ENCODE measurements at regions not wholly inside any gene's neighbourhood (a gene's known extent, or its start where the extent isn't known, plus 50 kb on each side); places are given as distances from the start of the nearest gene placed in this dataset.

GRCh38 chr13:30032263-30032662, 181.8 kb upstream of the UBL3 start:
- Histone ChIP-seq H3K79me2 (ENCODE audit: control insufficient read depth in 1 of 2, insufficient read depth in 2 of 2, low read length in 2 of 2) (no peaks in the 10 kb centered on the region; a peak in 1 of 4 replicates), H2BK12ac (ENCODE audit: low read depth, low read length) (no peak overlapping the region; the same call in 1 of the 2 replicates), H3K23me2 (ENCODE audit: low read depth, low read length) (no peaks in the 10 kb centered on the region; the same call in 1 of the 2 replicates), H3K4me1 (replicated peaks in 1 of 4; ENCODE audit: control insufficient read depth in 3 of 4, insufficient read depth in 4 of 4, low read length in 3 of 4) (no peaks in the 10 kb centered on the region), H2BK5ac (ENCODE audit: low read depth, low read length) (no peak overlapping the region), H3K27ac (ENCODE audit: low read depth, low read length) (no peak overlapping the region), H4K8ac (ENCODE audit: extremely low read depth, insufficient read depth, low read length) (no peak overlapping the region), H4K20me1 (replicated peaks in 1 of 2; ENCODE audit: control insufficient read depth in 1 of 2, insufficient read depth in 2 of 2, low read length in 2 of 2) (no peaks in the 10 kb centered on the region), H3K56ac (replicated peaks; ENCODE audit: insufficient read length, low read depth, low read length) (no peak overlapping the region), H3K27me3 (replicated peaks in 1 of 4; ENCODE audit: control insufficient read depth in 3 of 4, extremely low read depth in 1 of 4, insufficient read depth in 3 of 4, low read length in 3 of 4) (no peaks in the 10 kb centered on the region), H3K4ac (replicated peaks; ENCODE audit: insufficient read length, low read depth, low read length) (no peak overlapping the region), H3K9me3 (ENCODE audit: insufficient read depth in 2 of 2, low read depth in 1 of 2, low read length in 1 of 2) (no peaks in the 10 kb centered on the region), H4K5ac (ENCODE audit: insufficient read length, low read depth, low read length) (no peak overlapping the region), H3K9ac (replicated peaks in 1 of 4; ENCODE audit: extremely low read depth in 1 of 4, low read depth in 3 of 4, low read length in 3 of 4) (no peak overlapping the region), H3K18ac (ENCODE audit: extremely low read depth, low read length) (no peak overlapping the region), H3K4me3 (ENCODE audit: extremely low read depth in 1 of 4, insufficient read depth in 2 of 4, low read depth in 3 of 4, low read length in 4 of 4) (no peak overlapping the region), H3K23ac (ENCODE audit: insufficient read length) (no peak overlapping the region), H3K79me1 (ENCODE audit: low read depth, low read length) (0 out of 2 replicates have a peak, but pooled peaks cover 2% of the 10 kb centered on the region), H2AFZ (ENCODE audit: low read length) (no peak overlapping the region), H4K91ac (replicated peaks; ENCODE audit: insufficient read length, low read length) (no peak overlapping the region), H3K36me3 (ENCODE audit: control insufficient read depth in 2 of 4, insufficient read depth in 4 of 4, low read length in 3 of 4) (no peaks in the 10 kb centered on the region), H3K4me2 (ENCODE audit: insufficient read depth in 1 of 2, low read depth in 2 of 2, low read length in 2 of 2) (no peak overlapping the region), H2BK15ac (ENCODE audit: low read length) (no peak overlapping the region), H2AK5ac (ENCODE audit: low read depth, low read length) (no peak overlapping the region), H2BK20ac (ENCODE audit: low read length) (0 out of 2 replicates have a peak overlapping the region, but pooled peaks have one; percentile 23), H2BK120ac (replicated peaks; ENCODE audit: low read depth, low read length) (peak overlapping the region; percentile 10), H3K14ac (ENCODE audit: insufficient read length) (no peak overlapping the region)
- 86% methylated on average over 4 of the region's 4 CpGs; no CpG with 5 or more reads in 1 of the 2 experiments for WGBS, 2 experiments (ENCODE audit: extremely low coverage in 1 of 2, insufficient coverage in 1 of 2, insufficient read length in 1 of 2, insufficient replicate concordance in 2 of 2, low coverage in 1 of 2, low lambda C conversion rate in 2 of 2, missing lambda C conversion rate in 1 of 2)
- no peak for DNase-seq (ENCODE audit: low read depth in 1 of 2, low spot score in 2 of 2)
- ChIA-PET POLR2A (ENCODE audit: partially characterized antibody) (no interaction called here), CTCF (ENCODE audit: partially characterized antibody) (interaction anchor here (1.1 kb wide), 1 partner anchor 80 kb away, joined by 4 read pairs; no protein-coding TSS in a partner anchor)
- FAIRE-seq = no peak
- TF ChIP-seq ZNF274 (IDR thresholded peaks at IDR 0.05; ENCODE audit: borderline replicate concordance, extremely low read depth, low read length) (no peak), JUN (IDR thresholded peaks at IDR 0.05; ENCODE audit: low read depth, low read length) (no peak), ATF2 (IDR thresholded peaks at IDR 0.05; ENCODE audit: low read length) (no peak), SP4 (IDR thresholded peaks at IDR 0.05; ENCODE audit: low read length) (no peak), SP2 (IDR thresholded peaks at IDR 0.05; ENCODE audit: low read length) (no peak), GABPA (IDR thresholded peaks at IDR 0.05; ENCODE audit: borderline replicate concordance, insufficient read depth, low read length) (no peak), TAF7 (optimal IDR thresholded peaks at IDR 0.05; ENCODE audit: borderline replicate concordance, low read depth, low read length) (no peak), CBX8 (IDR thresholded peaks at IDR 0.05; ENCODE audit: borderline replicate concordance, low read depth, low read length) (no peak), NANOG (IDR thresholded peaks at IDR 0.05; ENCODE audit: insufficient read depth, low read depth, low read length, poor library complexity, severe bottlenecking) (no peak), SAP30 (IDR thresholded peaks at IDR 0.05; ENCODE audit: insufficient read depth, insufficient replicate concordance, low read length) (no peak), SIRT6 (IDR thresholded peaks at IDR 0.05; ENCODE audit: low read length) (no peak), NRF1 (IDR thresholded peaks at IDR 0.05; ENCODE audit: low read depth, low read length) (no peak), FOSL1 (IDR thresholded peaks at IDR 0.05; ENCODE audit: insufficient read depth, low read depth, low read length) (no peak)
